ENCODE measurements at regions not wholly inside any gene's neighbourhood (a gene's known extent, or its start where the extent isn't known, plus 50 kb on each side); places are given as distances from the start of the nearest gene placed in this dataset.

DNA sequence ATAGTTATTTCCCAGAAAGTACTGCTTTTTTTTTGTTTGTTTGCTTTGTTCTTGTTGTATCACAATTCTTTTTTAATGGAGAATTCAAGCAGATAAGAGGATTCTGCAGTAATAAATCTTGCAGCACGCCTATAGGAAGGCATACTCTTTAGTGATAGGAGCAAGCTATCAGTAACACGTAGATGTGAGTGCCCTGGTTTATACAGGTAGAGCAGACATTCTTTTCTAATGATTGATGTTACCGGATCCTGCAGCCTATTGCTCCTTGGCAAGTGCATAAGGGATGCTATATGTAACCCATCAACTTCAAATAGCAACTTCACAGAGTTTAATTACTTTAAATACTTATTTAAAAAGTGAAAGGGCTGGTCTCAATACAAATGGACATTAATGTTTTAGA, 834.2 kb upstream of the GCFC2 start:
- TF ChIP-seq ZNF664 (tag by site-specific recombination; IDR thresholded peaks at IDR 0.05) = no peak
- no peak for TF ChIP-seq BCL11A (tag by site-specific recombination; IDR thresholded peaks at IDR 0.05; ENCODE audit: low read depth)
- TF ChIP-seq ZNF747 (tag by site-specific recombination; IDR thresholded peaks at IDR 0.05) = no peak
- TF ChIP-seq, protein P1, sequence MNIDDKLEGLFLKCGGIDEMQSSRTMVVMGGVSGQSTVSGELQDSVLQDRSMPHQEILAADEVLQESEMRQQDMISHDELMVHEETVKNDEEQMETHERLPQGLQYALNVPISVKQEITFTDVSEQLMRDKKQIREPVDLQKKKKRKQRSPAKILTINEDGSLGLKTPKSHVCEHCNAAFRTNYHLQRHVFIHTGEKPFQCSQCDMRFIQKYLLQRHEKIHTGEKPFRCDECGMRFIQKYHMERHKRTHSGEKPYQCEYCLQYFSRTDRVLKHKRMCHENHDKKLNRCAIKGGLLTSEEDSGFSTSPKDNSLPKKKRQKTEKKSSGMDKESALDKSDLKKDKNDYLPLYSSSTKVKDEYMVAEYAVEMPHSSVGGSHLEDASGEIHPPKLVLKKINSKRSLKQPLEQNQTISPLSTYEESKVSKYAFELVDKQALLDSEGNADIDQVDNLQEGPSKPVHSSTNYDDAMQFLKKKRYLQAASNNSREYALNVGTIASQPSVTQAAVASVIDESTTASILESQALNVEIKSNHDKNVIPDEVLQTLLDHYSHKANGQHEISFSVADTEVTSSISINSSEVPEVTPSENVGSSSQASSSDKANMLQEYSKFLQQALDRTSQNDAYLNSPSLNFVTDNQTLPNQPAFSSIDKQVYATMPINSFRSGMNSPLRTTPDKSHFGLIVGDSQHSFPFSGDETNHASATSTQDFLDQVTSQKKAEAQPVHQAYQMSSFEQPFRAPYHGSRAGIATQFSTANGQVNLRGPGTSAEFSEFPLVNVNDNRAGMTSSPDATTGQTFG (tag by site-specific recombination; IDR thresholded peaks at IDR 0.05; ENCODE audit: borderline replicate concordance) = no peak
- TF ChIP-seq WT1 (tag by site-specific recombination; IDR thresholded peaks at IDR 0.05) = no peak
- TF ChIP-seq, protein P2, sequence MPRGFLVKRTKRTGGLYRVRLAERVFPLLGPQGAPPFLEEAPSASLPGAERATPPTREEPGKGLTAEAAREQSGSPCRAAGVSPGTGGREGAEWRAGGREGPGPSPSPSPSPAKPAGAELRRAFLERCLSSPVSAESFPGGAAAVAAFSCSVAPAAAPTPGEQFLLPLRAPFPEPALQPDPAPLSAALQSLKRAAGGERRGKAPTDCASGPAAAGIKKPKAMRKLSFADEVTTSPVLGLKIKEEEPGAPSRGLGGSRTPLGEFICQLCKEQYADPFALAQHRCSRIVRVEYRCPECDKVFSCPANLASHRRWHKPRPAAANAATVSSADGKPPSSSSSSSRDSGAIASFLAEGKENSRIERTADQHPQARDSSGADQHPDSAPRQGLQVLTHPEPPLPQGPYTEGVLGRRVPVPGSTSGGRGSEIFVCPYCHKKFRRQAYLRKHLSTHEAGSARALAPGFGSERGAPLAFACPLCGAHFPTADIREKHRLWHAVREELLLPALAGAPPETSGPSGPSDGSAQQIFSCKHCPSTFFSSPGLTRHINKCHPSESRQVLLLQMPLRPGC (tag by site-specific recombination; IDR thresholded peaks at IDR 0.05) = no peak
- TF ChIP-seq, protein P3, sequence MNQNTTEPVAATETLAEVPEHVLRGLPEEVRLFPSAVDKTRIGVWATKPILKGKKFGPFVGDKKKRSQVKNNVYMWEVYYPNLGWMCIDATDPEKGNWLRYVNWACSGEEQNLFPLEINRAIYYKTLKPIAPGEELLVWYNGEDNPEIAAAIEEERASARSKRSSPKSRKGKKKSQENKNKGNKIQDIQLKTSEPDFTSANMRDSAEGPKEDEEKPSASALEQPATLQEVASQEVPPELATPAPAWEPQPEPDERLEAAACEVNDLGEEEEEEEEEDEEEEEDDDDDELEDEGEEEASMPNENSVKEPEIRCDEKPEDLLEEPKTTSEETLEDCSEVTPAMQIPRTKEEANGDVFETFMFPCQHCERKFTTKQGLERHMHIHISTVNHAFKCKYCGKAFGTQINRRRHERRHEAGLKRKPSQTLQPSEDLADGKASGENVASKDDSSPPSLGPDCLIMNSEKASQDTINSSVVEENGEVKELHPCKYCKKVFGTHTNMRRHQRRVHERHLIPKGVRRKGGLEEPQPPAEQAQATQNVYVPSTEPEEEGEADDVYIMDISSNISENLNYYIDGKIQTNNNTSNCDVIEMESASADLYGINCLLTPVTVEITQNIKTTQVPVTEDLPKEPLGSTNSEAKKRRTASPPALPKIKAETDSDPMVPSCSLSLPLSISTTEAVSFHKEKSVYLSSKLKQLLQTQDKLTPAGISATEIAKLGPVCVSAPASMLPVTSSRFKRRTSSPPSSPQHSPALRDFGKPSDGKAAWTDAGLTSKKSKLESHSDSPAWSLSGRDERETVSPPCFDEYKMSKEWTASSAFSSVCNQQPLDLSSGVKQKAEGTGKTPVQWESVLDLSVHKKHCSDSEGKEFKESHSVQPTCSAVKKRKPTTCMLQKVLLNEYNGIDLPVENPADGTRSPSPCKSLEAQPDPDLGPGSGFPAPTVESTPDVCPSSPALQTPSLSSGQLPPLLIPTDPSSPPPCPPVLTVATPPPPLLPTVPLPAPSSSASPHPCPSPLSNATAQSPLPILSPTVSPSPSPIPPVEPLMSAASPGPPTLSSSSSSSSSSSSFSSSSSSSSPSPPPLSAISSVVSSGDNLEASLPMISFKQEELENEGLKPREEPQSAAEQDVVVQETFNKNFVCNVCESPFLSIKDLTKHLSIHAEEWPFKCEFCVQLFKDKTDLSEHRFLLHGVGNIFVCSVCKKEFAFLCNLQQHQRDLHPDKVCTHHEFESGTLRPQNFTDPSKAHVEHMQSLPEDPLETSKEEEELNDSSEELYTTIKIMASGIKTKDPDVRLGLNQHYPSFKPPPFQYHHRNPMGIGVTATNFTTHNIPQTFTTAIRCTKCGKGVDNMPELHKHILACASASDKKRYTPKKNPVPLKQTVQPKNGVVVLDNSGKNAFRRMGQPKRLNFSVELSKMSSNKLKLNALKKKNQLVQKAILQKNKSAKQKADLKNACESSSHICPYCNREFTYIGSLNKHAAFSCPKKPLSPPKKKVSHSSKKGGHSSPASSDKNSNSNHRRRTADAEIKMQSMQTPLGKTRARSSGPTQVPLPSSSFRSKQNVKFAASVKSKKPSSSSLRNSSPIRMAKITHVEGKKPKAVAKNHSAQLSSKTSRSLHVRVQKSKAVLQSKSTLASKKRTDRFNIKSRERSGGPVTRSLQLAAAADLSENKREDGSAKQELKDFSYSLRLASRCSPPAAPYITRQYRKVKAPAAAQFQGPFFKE (tag by site-specific recombination; IDR thresholded peaks at IDR 0.05; ENCODE audit: borderline replicate concordance) = no peak
- no peak for TF ChIP-seq GLIS1 (tag by site-specific recombination; IDR thresholded peaks at IDR 0.05)
- no peak for TF ChIP-seq RBAK (tag by site-specific recombination; IDR thresholded peaks at IDR 0.05)
- TF ChIP-seq ZNF274 (IDR thresholded peaks at IDR 0.05; ENCODE audit: low read length) = no peak
- no peak for TF ChIP-seq ZNF274 (tag by site-specific recombination; IDR thresholded peaks at IDR 0.05; ENCODE audit: borderline replicate concordance)
- no peak for TF ChIP-seq OSR2 (tag by site-specific recombination; IDR thresholded peaks at IDR 0.05)
- TF ChIP-seq ZNF654 (tag by site-specific recombination; IDR thresholded peaks at IDR 0.05; ENCODE audit: low read depth) = no peak
- no peak for TF ChIP-seq ZNF366 (tag by site-specific recombination; conservative IDR thresholded peaks at IDR 0.05)
- TF ChIP-seq ZNF561 (tag by site-specific recombination; IDR thresholded peaks at IDR 0.05; ENCODE audit: borderline replicate concordance) = no peak
- TF ChIP-seq YY2 (tag by site-specific recombination; IDR thresholded peaks at IDR 0.05) = no peak
- TF ChIP-seq SETDB1 (IDR thresholded peaks at IDR 0.05; ENCODE audit: insufficient read length, low read length) = no peak
- TF ChIP-seq, protein P4, sequence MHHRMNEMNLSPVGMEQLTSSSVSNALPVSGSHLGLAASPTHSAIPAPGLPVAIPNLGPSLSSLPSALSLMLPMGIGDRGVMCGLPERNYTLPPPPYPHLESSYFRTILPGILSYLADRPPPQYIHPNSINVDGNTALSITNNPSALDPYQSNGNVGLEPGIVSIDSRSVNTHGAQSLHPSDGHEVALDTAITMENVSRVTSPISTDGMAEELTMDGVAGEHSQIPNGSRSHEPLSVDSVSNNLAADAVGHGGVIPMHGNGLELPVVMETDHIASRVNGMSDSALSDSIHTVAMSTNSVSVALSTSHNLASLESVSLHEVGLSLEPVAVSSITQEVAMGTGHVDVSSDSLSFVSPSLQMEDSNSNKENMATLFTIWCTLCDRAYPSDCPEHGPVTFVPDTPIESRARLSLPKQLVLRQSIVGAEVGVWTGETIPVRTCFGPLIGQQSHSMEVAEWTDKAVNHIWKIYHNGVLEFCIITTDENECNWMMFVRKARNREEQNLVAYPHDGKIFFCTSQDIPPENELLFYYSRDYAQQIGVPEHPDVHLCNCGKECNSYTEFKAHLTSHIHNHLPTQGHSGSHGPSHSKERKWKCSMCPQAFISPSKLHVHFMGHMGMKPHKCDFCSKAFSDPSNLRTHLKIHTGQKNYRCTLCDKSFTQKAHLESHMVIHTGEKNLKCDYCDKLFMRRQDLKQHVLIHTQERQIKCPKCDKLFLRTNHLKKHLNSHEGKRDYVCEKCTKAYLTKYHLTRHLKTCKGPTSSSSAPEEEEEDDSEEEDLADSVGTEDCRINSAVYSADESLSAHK (tag by site-specific recombination; IDR thresholded peaks at IDR 0.05) = no peak
- TF ChIP-seq, protein P5, sequence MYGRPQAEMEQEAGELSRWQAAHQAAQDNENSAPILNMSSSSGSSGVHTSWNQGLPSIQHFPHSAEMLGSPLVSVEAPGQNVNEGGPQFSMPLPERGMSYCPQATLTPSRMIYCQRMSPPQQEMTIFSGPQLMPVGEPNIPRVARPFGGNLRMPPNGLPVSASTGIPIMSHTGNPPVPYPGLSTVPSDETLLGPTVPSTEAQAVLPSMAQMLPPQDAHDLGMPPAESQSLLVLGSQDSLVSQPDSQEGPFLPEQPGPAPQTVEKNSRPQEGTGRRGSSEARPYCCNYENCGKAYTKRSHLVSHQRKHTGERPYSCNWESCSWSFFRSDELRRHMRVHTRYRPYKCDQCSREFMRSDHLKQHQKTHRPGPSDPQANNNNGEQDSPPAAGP (tag by site-specific recombination; IDR thresholded peaks at IDR 0.05) = no peak
- TF ChIP-seq, protein P6, sequence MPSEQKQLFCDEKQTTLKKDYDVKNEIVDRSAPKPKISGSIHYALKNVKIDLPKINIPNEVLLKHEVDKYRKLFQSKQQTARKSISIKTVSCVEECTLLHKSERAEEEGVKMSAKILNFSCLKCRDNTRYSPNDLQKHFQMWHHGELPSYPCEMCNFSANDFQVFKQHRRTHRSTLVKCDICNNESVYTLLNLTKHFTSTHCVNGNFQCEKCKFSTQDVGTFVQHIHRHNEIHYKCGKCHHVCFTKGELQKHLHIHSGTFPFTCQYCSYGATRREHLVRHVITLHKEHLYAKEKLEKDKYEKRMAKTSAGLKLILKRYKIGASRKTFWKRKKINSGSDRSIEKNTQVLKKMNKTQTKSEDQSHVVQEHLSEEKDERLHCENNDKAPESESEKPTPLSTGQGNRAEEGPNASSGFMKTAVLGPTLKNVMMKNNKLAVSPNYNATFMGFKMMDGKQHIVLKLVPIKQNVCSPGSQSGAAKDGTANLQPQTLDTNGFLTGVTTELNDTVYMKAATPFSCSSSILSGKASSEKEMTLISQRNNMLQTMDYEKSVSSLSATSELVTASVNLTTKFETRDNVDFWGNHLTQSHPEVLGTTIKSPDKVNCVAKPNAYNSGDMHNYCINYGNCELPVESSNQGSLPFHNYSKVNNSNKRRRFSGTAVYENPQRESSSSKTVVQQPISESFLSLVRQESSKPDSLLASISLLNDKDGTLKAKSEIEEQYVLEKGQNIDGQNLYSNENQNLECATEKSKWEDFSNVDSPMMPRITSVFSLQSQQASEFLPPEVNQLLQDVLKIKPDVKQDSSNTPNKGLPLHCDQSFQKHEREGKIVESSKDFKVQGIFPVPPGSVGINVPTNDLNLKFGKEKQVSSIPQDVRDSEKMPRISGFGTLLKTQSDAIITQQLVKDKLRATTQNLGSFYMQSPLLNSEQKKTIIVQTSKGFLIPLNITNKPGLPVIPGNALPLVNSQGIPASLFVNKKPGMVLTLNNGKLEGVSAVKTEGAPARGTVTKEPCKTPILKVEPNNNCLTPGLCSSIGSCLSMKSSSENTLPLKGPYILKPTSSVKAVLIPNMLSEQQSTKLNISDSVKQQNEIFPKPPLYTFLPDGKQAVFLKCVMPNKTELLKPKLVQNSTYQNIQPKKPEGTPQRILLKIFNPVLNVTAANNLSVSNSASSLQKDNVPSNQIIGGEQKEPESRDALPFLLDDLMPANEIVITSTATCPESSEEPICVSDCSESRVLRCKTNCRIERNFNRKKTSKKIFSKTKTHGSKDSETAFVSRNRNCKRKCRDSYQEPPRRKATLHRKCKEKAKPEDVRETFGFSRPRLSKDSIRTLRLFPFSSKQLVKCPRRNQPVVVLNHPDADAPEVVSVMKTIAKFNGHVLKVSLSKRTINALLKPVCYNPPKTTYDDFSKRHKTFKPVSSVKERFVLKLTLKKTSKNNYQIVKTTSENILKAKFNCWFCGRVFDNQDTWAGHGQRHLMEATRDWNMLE (tag by site-specific recombination; conservative IDR thresholded peaks at IDR 0.05; ENCODE audit: low read depth) = no peak
- POLR2A ChIA-PET = no interaction called here
- Histone ChIP-seq H3K27ac (ENCODE audit: extremely low read depth, low read depth, low read length) (no peak overlapping the region), H3K9me3 (ENCODE audit: control insufficient read depth, insufficient read depth, low read depth, low read length) (no peaks in the 10 kb centered on the region), H3K4me3 (ENCODE audit: low read depth, low read length) (no peak overlapping the region), H3K36me3 (ENCODE audit: control insufficient read depth in 2 of 2, insufficient read depth in 1 of 2, low read length in 2 of 2) (no peaks in the 10 kb centered on the region), H3K4me1 (ENCODE audit: control insufficient read depth, insufficient read depth, low read length) (no peaks in the 10 kb centered on the region)
- CTCF ChIA-PET = no interaction called here

All from HEK293 (cell line).